ENCODE measurements at regions not wholly inside any gene's neighbourhood (a gene's known extent, or its start where the extent isn't known, plus 50 kb on each side); places are given as distances from the start of the nearest gene placed in this dataset.

GRCh38 chrX:69277369-69277990 is 112.2 kb upstream of the PJA1 start:
- 60 to 93% methylated on average over 1 to 2 of the region's 9 CpGs for WGBS, 2 donors (ENCODE audit: low coverage in 1 of 2)
- peaks cover 5 to 58% (median 10%) of the 10 kb centered on the region in 3 donors for H3K4me1 ChIP-seq
- no peak overlapping the region for H3K4me3 ChIP-seq
- H3K36me3 ChIP-seq, result no peaks in the 10 kb centered on the region
- no peak for ATAC-seq
- no peaks in the 10 kb centered on the region for H3K9me3 ChIP-seq
- peak overlapping the region in 2 of 4 donors; percentile 14 to 45 for H3K27ac ChIP-seq
- no peaks in the 10 kb centered on the region for H3K27me3 ChIP-seq
- TF ChIP-seq CTCF (IDR thresholded peaks at IDR 0.05), result no peak
- no peak for TF ChIP-seq POLR2A (IDR thresholded peaks at IDR 0.05)
- TF ChIP-seq EP300 (IDR thresholded peaks at IDR 0.05), result no peak
- TF ChIP-seq POLR2AphosphoS5 (IDR thresholded peaks at IDR 0.05), result no peak

- Histone ChIP-seq H3K27me3 (no peaks in the 10 kb centered on the region), H3K4me3 (no peak overlapping the region), H3K9me3 (no peaks in the 10 kb centered on the region), H3K36me3 (no peaks in the 10 kb centered on the region), H3K27ac (no peak overlapping the region), H3K4me1 (no peaks in the 10 kb centered on the region)
- TF ChIP-seq POLR2A (IDR thresholded peaks at IDR 0.05), result no peak
- no peak for TF ChIP-seq POLR2AphosphoS5 (IDR thresholded peaks at IDR 0.05)
- TF ChIP-seq CTCF (IDR thresholded peaks at IDR 0.05), result no peak
- no peak for TF ChIP-seq EP300 (IDR thresholded peaks at IDR 0.05)
- ATAC-seq, result no peak
- 67% methylated on average over 1 of the region's 1 CpG for WGBS, 2 donors (ENCODE audit: low coverage in 1 of 2)
Measured at GRCh38 chrX:69268611-69269010, 103.4 kb upstream of the PJA1 start.

GRCh38 chrX:69264158-69264581 is 98.9 kb upstream of the PJA1 start:
- no peak for TF ChIP-seq POLR2A (IDR thresholded peaks at IDR 0.05)
- TF ChIP-seq EP300 (IDR thresholded peaks at IDR 0.05), result no peak
- Histone ChIP-seq H3K36me3 (no peaks in the 10 kb centered on the region), H3K9me3 (no peaks in the 10 kb centered on the region), H3K4me3 (no peak overlapping the region), H3K27me3 (no peaks in the 10 kb centered on the region), H3K4me1 (no peaks in the 10 kb centered on the region), H3K27ac (no peak overlapping the region)
- 75% methylated on average over 10 of the region's 13 CpGs; no CpG with 5 or more reads in 1 of the 2 donors for WGBS, 2 donors (ENCODE audit: low coverage in 1 of 2)
- ATAC-seq, result no peak

- H3K27me3 ChIP-seq, result no peaks in the 10 kb centered on the region
- H3K36me3 ChIP-seq, result no peaks in the 10 kb centered on the region
- WGBS, 2 donors (ENCODE audit: low coverage in 1 of 2), result 71% methylated on average over 2 to 3 of the region's 3 CpGs
- no peak for ATAC-seq
- H3K4me1 ChIP-seq, result no peaks in the 10 kb centered on the region
- no peak overlapping the region for H3K4me3 ChIP-seq
- TF ChIP-seq POLR2AphosphoS5 (IDR thresholded peaks at IDR 0.05), result no peak
- no peak for TF ChIP-seq EP300 (IDR thresholded peaks at IDR 0.05)
- TF ChIP-seq CTCF (IDR thresholded peaks at IDR 0.05), result no peak
- TF ChIP-seq POLR2A (IDR thresholded peaks at IDR 0.05), result no peak
- no peak overlapping the region for H3K27ac ChIP-seq
- no peaks in the 10 kb centered on the region for H3K9me3 ChIP-seq
Measured at GRCh38 chrX:69263251-69263820, 98.1 kb upstream of the PJA1 start.

GRCh38 chrX:69262036-69262936 is 97.0 kb upstream of the PJA1 start:
- no peak overlapping the region for H3K27ac ChIP-seq
- no peaks in the 10 kb centered on the region for H3K9me3 ChIP-seq
- no peaks in the 10 kb centered on the region for H3K27me3 ChIP-seq
- peak; percentile 51 for ATAC-seq
- no peak for TF ChIP-seq CTCF (IDR thresholded peaks at IDR 0.05)
- no peak for TF ChIP-seq POLR2AphosphoS5 (IDR thresholded peaks at IDR 0.05)
- no peak for TF ChIP-seq POLR2A (IDR thresholded peaks at IDR 0.05)
- no peak for TF ChIP-seq EP300 (IDR thresholded peaks at IDR 0.05)
- H3K36me3 ChIP-seq, result no peaks in the 10 kb centered on the region
- 62 to 71% methylated on average over 2 to 6 of the region's 12 CpGs for WGBS, 2 donors (ENCODE audit: low coverage in 1 of 2)
- no peaks in the 10 kb centered on the region for H3K4me1 ChIP-seq
- no peak overlapping the region for H3K4me3 ChIP-seq

Data from gastroesophageal sphincter (tissue), 4 donors.